Sigmoid colon (tissue), 3 donors: ENCODE measurements at regions not wholly inside any gene's neighbourhood (a gene's known extent, or its start where the extent isn't known, plus 50 kb on each side); places are given as distances from the start of the nearest gene placed in this dataset.

Experiments
- POLR2A ChIP-seq, 2 donors: fragments of 450-650 bp; IDR thresholded peaks; one replicate each; pipeline ENCODE4 v1.6.1; 2016; ENCODE audit warnings: antibody characterized with exemption in 2 of 2, mild to moderate bottlenecking in 2 of 2, moderate library complexity in 2 of 2
- TF ChIP-seq, protein P1 (sequence below), 4 experiments: fragments of 450-650 bp in 3 of 4; fragments of 200-600 bp in 1 of 4; IDR thresholded peaks; one replicate each; pipeline ENCODE4 v1.5.1; 2016 to 2019; ENCODE audit warnings: antibody characterized with exemption in 4 of 4, mild to moderate bottlenecking in 3 of 4, moderate library complexity in 2 of 4

DNA sequence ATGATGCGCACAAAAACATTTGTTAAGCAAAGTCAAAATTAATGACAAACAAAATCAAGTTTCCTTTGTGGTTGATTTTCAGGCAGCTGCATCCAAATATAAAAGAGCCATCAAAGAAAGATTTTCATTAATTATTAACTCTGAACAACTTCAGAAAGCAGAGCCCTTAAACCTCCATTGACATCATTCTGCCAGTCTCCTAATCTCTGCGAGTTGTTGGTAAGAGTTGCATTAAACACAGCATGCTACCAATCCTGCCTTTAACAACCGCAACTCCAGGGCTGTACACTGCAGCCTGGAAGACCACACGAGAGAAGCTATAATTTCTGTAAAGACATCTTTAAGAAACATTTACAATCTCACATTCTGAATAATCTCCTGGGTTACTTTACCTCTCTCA lies 204.6 kb downstream of the NR2F2 start:
- TF ChIP-seq, protein P1, sequence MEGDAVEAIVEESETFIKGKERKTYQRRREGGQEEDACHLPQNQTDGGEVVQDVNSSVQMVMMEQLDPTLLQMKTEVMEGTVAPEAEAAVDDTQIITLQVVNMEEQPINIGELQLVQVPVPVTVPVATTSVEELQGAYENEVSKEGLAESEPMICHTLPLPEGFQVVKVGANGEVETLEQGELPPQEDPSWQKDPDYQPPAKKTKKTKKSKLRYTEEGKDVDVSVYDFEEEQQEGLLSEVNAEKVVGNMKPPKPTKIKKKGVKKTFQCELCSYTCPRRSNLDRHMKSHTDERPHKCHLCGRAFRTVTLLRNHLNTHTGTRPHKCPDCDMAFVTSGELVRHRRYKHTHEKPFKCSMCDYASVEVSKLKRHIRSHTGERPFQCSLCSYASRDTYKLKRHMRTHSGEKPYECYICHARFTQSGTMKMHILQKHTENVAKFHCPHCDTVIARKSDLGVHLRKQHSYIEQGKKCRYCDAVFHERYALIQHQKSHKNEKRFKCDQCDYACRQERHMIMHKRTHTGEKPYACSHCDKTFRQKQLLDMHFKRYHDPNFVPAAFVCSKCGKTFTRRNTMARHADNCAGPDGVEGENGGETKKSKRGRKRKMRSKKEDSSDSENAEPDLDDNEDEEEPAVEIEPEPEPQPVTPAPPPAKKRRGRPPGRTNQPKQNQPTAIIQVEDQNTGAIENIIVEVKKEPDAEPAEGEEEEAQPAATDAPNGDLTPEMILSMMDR (IDR thresholded peaks at IDR 0.05) = no peak
- no peak for TF ChIP-seq POLR2A (IDR thresholded peaks at IDR 0.05)
